IPS-18a (cell line): ENCODE measurements at regions not wholly inside any gene's neighbourhood (a gene's known extent, or its start where the extent isn't known, plus 50 kb on each side); places are given as distances from the start of the nearest gene placed in this dataset.

ENCODE experiments used
- H3K27ac ChIP-seq: one replicate; pipeline ENCODE4 v1.5.1; 2013; ENCODE audit warnings: low read length
- H3K27me3 ChIP-seq: one replicate; pipeline ENCODE4 v1.6.1; 2013; ENCODE audit warnings: mild to moderate bottlenecking, low read length; ENCODE audit not compliant: control insufficient read depth, insufficient read depth
- H3K36me3 ChIP-seq: one replicate; pipeline ENCODE4 v1.6.1; 2013; ENCODE audit warnings: low read depth, low read length; ENCODE audit not compliant: control insufficient read depth
- H3K4me1 ChIP-seq: one replicate; pipeline ENCODE4 v1.6.1; 2013; ENCODE audit warnings: low read depth, low read length; ENCODE audit not compliant: control insufficient read depth
- H3K4me3 ChIP-seq: one replicate; pipeline ENCODE4 v1.5.1; 2013; ENCODE audit warnings: low read length
- H3K9ac ChIP-seq: one replicate; pipeline ENCODE4 v1.6.1; 2013; ENCODE audit warnings: mild to moderate bottlenecking, low read length, moderate library complexity
- H3K9me3 ChIP-seq: one replicate; pipeline ENCODE4 v1.6.1; 2013; ENCODE audit warnings: low read depth, low read length; ENCODE audit not compliant: control insufficient read depth

DNA sequence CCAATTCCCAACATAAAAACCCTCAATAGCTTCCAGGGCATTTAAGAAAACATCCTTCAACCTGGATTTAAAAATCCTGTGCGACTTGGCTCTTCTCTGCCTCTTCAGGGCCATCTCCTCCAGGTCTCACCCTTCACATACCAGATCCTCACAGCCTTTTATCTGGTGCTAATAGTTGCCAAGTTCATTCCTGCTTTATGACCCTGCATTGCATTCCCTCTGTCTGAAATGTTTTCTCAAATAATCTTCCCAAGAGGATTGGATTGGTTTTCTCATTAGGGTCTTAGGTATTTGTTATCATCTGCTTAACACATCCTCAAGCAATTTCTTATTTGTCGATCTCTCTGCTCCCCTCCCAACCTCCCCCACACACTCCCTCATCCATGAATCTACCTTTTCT lies 832.0 kb downstream of the GALC start:
- H3K27ac ChIP-seq = no peak overlapping the region
- H3K4me1 ChIP-seq = peaks cover 12% of the 10 kb centered on the region
- H3K9ac ChIP-seq = no peak overlapping the region
- no peaks in the 10 kb centered on the region for H3K27me3 ChIP-seq
- no peak overlapping the region for H3K4me3 ChIP-seq
- no peaks in the 10 kb centered on the region for H3K36me3 ChIP-seq
- no peaks in the 10 kb centered on the region for H3K9me3 ChIP-seq

DNA sequence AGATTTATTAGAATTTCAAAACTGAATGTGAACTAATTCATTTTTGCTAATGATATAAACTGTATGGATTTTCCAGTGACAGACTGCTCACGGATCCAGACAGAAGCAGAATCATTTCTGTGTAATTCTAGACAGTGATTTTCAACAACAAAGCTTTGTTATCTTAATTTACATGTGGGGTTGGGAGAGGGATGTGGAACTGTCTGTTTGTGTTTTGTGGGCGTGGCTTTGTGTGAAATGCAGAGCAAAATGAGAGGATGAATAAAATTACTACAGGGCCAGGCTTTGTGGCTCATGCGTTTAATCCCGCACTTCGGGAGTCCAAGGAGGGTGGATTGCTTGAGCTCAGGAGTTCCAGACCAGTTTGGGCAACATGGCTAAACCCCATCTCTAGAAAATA lies 834.7 kb downstream of the GALC start:
- peaks cover 8% of the 10 kb centered on the region for H3K27me3 ChIP-seq
- no peak overlapping the region for H3K9ac ChIP-seq
- peaks cover 25% of the 10 kb centered on the region for H3K4me1 ChIP-seq
- no peaks in the 10 kb centered on the region for H3K9me3 ChIP-seq
- no peaks in the 10 kb centered on the region for H3K36me3 ChIP-seq
- H3K4me3 ChIP-seq = no peak overlapping the region
- no peak overlapping the region for H3K27ac ChIP-seq

DNA sequence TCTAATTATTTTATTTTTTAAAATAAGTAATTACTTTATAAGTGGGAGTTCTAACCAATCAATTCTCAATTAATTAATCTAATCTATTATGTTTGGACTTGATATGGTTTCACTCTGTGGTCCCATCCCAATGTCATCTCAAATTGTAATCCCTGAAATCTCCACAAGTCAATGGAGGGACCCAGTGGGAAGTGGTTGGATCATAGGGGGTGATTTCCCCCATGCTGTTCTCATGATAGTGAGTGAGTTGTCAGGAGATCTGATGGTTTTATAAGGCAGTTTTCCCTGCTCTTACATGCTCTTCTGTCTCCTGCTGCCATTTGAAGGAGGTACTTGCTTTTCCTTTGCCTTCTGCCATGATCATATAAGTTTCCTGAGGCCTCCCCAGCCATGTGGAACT lies 836.1 kb downstream of the GALC start:
- Histone ChIP-seq H3K27me3 (peaks cover 22% of the 10 kb centered on the region), H3K9me3 (no peaks in the 10 kb centered on the region), H3K4me3 (no peak overlapping the region), H3K36me3 (no peaks in the 10 kb centered on the region), H3K9ac (no peak overlapping the region), H3K27ac (no peak overlapping the region), H3K4me1 (peaks cover 29% of the 10 kb centered on the region)

DNA sequence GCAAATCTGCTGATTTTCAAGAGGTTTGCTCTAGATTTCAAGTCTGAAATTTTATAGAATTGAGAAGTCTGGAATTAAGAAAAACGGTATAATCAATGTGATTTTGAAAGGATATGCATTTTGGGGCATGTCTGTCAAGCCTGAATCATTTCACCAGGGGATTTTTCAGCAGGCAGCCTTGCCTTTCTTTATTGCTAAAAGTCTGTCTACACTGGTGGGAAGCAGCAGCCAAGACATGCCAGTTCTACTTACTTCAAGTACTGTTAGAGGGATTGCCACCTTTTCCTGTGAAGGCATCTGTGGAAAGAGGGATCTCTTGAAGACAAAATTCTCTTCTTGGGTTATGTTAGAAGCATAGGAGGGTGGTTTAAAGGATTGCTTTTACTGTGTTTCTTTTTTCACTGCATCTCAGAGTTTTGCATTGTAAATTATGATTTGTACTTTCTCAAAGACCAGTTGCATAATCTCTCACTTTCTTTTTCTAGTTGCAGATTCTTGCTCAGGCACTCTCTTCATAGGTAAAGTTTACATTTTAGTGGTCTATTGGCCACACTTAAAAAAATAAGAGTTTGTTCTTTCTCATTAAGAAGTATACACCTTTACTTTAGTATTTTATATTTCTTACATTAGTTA lies 837.0 kb downstream of the GALC start:
- Histone ChIP-seq H3K27ac (no peak overlapping the region), H3K36me3 (no peaks in the 10 kb centered on the region), H3K9me3 (no peaks in the 10 kb centered on the region), H3K4me1 (peaks cover 29% of the 10 kb centered on the region), H3K4me3 (no peak overlapping the region), H3K9ac (no peak overlapping the region), H3K27me3 (peaks cover 31% of the 10 kb centered on the region)

DNA sequence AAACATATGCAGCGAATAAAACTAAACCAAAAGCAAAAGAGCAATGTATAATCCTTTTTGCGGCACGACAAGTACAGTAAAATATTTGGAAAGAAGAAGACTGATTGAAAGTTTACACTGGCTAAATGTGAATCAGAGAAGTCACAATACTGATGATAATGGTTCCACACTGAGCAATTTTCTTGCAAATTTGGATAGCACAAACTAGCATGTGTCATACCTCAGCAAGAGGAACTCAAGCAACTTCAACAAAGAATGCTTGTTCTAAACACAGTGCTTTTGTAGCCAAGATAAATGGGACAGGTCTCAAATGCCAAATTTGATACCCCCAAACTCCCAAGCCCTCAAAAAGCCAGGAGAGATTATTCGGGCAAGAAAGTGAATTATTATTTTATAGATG lies 839.1 kb downstream of the GALC start:
- Histone ChIP-seq H3K9ac (no peak overlapping the region), H3K27me3 (peaks cover 49% of the 10 kb centered on the region), H3K4me3 (no peak overlapping the region), H3K27ac (no peak overlapping the region), H3K36me3 (no peaks in the 10 kb centered on the region), H3K4me1 (peaks cover 41% of the 10 kb centered on the region), H3K9me3 (no peaks in the 10 kb centered on the region)

DNA sequence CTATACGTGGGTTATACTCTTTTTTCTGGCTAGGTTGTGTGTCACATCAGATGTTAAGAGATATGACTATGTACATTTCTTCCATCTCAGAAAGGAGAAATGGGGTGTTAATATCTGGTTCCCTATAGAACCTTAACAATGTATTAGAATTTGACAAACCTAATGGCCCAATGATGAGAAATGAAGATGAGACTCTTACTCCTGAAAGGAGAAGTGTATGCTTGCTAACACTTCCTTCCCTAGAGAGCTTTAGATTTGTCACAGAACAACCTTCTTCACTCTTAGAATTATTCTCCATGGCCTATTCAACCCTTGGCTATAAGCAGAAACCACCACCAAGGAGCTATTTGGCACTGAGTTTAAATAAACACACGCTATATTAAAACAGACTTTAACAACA lies 839.6 kb downstream of the GALC start:
- Histone ChIP-seq H3K4me1 (peaks cover 45% of the 10 kb centered on the region), H3K27ac (no peak overlapping the region), H3K9me3 (no peaks in the 10 kb centered on the region), H3K27me3 (peaks cover 54% of the 10 kb centered on the region), H3K4me3 (no peak overlapping the region), H3K36me3 (no peaks in the 10 kb centered on the region), H3K9ac (no peak overlapping the region)

DNA sequence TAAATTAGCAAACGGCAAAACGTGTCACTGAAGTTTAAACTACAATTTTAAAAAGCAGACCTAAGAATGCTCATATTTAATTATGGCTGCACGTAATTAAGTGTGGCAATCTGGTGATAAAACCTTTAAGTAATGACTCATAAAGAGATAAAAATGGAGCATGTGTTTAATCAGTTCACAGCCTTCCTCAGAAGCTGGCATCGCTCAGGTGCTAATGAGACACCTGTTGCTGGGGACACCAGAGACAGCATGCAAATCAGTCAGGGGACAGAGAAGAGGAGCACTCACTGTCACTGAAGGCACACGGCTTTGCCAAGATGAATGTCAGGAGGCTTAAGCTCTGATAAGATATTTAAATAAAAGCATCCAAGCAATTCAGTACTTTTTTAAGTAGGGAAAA lies 840.3 kb downstream of the GALC start:
- Histone ChIP-seq H3K4me1 (peaks cover 48% of the 10 kb centered on the region), H3K9ac (no peak overlapping the region), H3K9me3 (no peaks in the 10 kb centered on the region), H3K4me3 (no peak overlapping the region), H3K27me3 (peaks cover 61% of the 10 kb centered on the region), H3K36me3 (no peaks in the 10 kb centered on the region), H3K27ac (no peak overlapping the region)

DNA sequence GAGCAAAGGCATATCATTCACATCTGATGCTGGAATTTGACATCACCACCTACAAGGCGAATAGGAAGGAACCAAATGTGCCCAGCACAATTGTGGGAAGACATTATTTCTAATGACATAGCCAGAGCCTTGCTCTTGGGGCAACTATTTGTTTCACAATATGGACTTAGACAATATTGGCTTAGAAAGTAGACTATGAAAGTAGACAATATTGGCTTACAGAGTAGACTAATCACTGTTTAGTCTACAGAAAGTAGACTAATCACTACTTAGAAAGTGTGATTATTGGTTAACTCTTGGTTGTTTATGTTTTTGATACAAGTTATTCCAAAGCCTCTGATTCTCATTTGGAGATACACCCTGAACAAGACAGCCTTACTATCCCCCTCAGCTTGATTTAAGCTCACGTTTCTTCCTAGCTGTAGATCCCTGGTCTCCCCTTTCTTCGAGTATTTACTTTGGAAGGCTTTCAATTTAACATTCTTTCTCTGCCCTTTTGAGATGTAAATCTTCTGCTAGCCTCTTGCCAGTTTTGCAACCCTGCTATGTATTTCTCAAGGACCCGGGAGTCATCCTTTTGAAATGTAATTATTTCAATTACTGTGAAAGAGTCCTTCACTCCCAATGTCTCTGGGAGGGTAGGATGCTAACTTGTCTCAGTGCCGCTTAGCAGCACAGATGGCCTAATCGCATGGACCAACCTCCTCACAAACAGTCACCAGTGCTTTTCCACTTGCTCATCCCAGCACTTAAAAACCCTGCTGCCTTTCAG lies 843.2 kb downstream of the GALC start:
- peaks cover 74% of the 10 kb centered on the region for H3K27me3 ChIP-seq
- peak overlapping the region; percentile 31 for H3K4me3 ChIP-seq
- H3K9ac ChIP-seq = no peak overlapping the region
- no peaks in the 10 kb centered on the region for H3K36me3 ChIP-seq
- H3K27ac ChIP-seq = no peak overlapping the region
- H3K9me3 ChIP-seq = no peaks in the 10 kb centered on the region
- peaks cover 40% of the 10 kb centered on the region for H3K4me1 ChIP-seq

DNA sequence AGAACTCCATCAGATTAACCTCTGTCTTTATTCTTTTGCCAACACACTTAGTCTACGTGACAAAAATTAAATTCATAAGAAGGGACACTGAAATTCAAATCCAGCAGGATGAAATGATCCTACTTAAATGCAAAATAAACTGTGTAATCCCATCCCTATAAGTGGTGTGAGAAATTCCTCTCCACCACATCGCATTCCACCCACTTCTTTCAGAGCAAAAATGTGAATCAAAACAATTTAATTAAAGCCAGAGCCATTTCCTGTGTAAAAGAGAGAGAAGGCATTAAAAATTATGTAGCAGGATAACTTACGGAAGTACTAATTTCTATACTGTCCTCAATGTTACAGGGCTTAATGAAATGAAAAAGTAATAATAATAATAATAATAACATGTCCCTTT lies 844.3 kb downstream of the GALC start:
- Histone ChIP-seq H3K4me3 (no peak overlapping the region), H3K36me3 (no peaks in the 10 kb centered on the region), H3K4me1 (peaks cover 32% of the 10 kb centered on the region), H3K9ac (no peak overlapping the region), H3K9me3 (no peaks in the 10 kb centered on the region), H3K27me3 (peaks cover 70% of the 10 kb centered on the region), H3K27ac (no peak overlapping the region)

DNA sequence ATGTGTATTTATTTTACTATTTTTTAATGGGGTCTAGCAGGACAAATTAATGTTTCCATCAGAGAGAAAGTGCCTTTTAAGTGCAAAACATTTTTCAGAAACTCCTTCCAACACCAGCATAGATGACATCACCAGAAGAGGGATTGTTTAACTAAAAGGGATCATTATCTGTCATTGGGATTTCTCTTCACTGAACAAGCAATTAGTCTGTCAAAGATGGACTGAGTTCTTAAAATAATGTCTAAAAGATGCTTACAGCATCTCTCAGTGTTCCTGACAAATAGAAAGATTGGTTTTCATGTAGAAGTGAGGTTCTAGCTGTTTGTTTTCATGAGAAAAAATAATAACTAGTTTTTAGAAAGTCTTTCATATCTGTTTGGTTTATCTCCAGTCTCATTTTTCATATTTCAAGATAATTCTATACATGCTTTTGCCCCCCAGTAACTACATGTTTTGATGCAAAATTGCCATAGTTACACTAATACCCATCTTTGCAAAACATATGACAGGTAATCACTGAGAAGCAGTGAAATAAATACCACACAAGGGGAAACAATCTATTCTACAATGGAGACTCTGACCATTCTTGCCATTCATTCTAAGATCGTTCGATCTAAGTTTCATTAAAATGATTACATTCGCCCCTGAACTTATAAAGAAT lies 850.3 kb downstream of the GALC start:
- Histone ChIP-seq H3K9ac (no peak overlapping the region), H3K4me1 (peaks cover 3% of the 10 kb centered on the region), H3K27ac (no peak overlapping the region), H3K27me3 (peaks cover 13% of the 10 kb centered on the region), H3K9me3 (no peaks in the 10 kb centered on the region), H3K36me3 (no peaks in the 10 kb centered on the region), H3K4me3 (no peak overlapping the region)

DNA sequence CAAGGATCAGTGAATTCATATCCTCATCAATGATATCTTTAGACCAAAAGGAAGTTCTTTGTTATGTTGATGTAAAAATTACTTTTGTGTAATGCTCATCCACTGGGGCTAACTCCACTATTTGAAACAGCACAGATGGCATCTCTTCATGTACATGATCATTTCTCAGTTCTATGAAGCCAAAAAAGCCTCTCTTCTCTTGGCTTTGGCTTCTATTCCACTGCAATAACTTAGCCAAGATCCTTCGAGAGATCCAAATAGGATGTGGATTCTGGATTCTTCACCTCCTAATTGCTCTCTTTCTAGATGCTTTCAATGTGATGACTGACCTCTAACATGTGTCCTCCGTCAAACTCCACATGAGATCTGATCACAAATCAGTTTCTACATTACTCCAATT lies 851.2 kb downstream of the GALC start:
- Histone ChIP-seq H3K27ac (no peak overlapping the region), H3K9me3 (no peaks in the 10 kb centered on the region), H3K9ac (no peak overlapping the region), H3K4me3 (no peak overlapping the region), H3K36me3 (no peaks in the 10 kb centered on the region), H3K27me3 (peaks cover 6% of the 10 kb centered on the region), H3K4me1 (peaks cover 3% of the 10 kb centered on the region)
